Uterus (tissue), 2 donors: ENCODE measurements at regions not wholly inside any gene's neighbourhood (a gene's known extent, or its start where the extent isn't known, plus 50 kb on each side); places are given as distances from the start of the nearest gene placed in this dataset.
"Not testable (repeated sequence)": the region's sequence is repeated elsewhere in the genome, so short reads cannot be mapped to it uniquely, and the experiment has no call there.

Experiments used
- CTCF ChIP-seq, 4 experiments: fragments of 200-600 bp in 2 of 4; fragments of 450-650 bp in 2 of 4; sonication (generic) in 2 of 4; IDR thresholded peaks; one replicate each; pipeline ENCODE4 v1.5.1; 2016 to 2019; ENCODE audit warnings: antibody characterized with exemption in 4 of 4, mild to moderate bottlenecking in 2 of 4, moderate library complexity in 1 of 4
- POLR2A ChIP-seq, 2 donors: fragments of 450-650 bp; IDR thresholded peaks; one replicate each; pipeline ENCODE4 v1.6.1; 2016; ENCODE audit warnings: antibody characterized with exemption in 2 of 2, mild to moderate bottlenecking in 1 of 2, moderate library complexity in 1 of 2

GRCh38 chr3:34169636-34170035 lies 371.2 kb downstream of the PDCD6IP start:
- TF ChIP-seq CTCF, POLR2A (IDR thresholded peaks at IDR 0.05): not testable (repeated sequence)
